GM19025 (cell line): ENCODE measurements at regions not wholly inside any gene's neighbourhood (a gene's known extent, or its start where the extent isn't known, plus 50 kb on each side); places are given as distances from the start of the nearest gene placed in this dataset.
"Not testable (repeated sequence)": the region's sequence is repeated elsewhere in the genome, so short reads cannot be mapped to it uniquely, and the experiment has no call there.

ENCODE experiments used
- ATAC-seq: cut with Tn5 transposase; IDR thresholded peaks from one replicate; pipeline ENCODE4 v1.9.1; 2021; ENCODE audit warnings: mild to moderate bottlenecking, low read depth, moderate library complexity; ENCODE audit not compliant: unreplicated experiment

DNA sequence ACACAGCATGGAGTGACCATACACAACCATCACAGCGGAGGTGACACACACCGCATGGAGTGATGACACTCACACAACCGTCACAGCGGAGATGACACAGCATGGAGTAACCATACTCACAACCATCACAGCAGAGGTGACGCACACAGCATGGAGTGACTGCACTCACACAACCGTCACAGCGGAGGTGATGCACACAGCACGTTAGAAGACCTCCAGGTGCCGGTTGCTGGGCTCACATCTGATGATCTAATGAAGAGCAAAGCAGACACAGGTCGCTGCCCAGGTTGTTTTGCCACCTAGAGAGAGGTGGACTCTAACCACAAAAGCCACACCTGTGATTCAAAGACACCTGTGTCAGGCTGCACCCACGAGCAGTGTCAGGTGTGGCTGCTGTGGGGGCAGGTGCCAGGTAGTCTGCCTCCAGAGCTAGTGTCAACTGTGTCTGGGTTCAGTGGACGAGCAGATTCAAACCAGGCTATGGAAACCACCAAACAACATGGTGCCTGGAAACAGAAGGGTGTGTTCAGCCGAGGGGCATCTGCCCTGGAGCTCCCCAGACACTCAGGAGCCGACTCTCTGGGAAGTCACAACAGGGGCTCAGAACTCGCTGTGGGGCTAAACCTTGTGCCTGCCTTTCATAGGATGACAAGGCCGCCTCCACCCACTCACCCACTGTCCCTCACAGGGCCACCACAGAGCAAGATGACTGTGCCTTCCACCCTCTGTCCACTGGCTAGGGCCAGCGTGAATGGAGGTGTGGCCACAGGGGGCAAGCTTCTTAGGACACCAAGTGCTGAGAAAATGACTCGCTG, 608.2 kb downstream of the TBC1D22A start:
- ATAC-seq, result no peak

- ATAC-seq, result no peak
Measured at GRCh38 chr22:47369431-47370015, 607.1 kb downstream of the TBC1D22A start.

- ATAC-seq, result no peak
Measured at GRCh38 chr22:47369020-47369419, 606.6 kb downstream of the TBC1D22A start.

- no peak for ATAC-seq
Measured at GRCh38 chr22:47367993-47368945, 605.8 kb downstream of the TBC1D22A start.

- ATAC-seq, result no peak
Measured at GRCh38 chr22:47367107-47367690, 604.7 kb downstream of the TBC1D22A start.

- ATAC-seq, result no peak
Measured at GRCh38 chr22:47366026-47366767, 603.7 kb downstream of the TBC1D22A start.

DNA sequence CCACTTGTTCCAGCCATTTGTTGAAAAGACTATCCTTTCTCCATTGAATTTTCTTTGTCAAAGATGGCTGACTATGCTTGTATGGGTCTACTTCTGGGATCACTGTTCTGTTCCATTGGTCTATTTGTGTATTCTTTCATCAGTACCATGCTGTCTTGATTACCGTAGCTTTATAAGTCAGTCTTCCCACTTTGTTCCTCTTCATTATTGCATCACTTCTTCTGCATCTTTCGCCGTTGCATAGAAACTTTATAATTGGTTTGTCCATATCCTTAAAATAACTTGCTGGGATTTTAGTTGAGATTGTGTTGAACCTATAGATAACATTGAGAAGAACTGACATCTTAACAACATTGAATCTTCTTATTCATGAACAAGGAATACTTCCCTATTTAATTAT, 598.8 kb downstream of the TBC1D22A start:
- ATAC-seq, result no peak

DNA sequence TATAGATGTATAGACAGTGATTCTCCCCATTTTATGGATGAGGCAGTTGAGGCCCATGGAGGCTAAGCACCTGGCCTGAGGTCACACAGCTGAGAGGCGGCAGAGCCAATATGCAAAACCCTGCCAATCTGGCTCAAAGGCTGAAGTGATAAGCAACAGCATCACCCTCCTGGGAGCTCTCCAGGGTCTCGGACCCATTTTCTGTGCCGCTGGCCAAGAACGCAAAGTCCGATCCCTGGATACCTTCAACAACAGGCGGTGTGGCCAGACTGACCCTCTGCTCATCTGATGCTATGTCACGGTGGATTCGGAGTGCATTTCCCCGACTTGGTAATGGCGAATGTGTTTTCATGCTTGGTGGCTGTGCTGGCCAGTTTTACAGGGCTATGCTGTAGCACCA, 595.0 kb downstream of the TBC1D22A start:
- no peak for ATAC-seq

GRCh38 chr22:47357086-47357485, 594.6 kb downstream of the TBC1D22A start:
- ATAC-seq, result no peak

- ATAC-seq, result no peak
Measured at GRCh38 chr22:47356511-47357011, 594.1 kb downstream of the TBC1D22A start.

DNA sequence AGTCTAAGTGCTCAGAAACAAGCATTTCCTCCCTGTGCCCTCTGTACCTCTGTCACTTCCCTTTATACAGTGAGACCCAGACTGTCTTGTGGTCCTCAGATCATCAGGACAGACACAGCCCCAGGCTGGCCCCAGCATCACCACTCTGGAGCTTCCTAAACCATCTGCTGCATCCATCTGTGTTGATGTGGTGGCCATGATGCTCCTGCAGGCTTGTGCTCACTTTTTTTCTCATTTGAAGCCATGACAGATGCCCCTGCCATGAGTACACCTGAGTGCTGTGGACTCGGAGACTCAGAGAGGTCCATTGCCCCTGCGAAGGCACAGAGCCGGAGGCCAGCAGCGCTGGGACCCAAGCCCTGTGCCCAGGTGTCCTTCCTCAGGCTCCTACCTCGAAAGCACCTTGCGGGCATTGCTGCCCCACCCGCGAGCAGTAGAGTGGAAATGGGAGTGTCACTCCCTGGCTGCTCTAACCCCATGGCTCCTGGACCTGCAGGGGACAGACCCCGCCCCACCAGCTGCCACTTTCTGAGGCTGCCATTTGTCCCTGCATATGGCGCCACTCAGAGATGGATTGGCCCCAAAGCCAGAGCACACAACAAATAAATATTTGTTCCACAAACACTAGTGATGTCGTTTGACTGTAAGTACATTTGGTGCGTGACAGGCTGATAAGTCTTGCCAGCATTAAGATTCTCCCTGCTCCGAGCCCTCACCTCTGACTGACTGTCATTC, 593.5 kb downstream of the TBC1D22A start:
- ATAC-seq, result no peak

- no peak for ATAC-seq
Measured at GRCh38 chr22:47355388-47355725, 592.9 kb downstream of the TBC1D22A start.

- ATAC-seq, result no peak
Measured at GRCh38 chr22:47354668-47355387, 592.4 kb downstream of the TBC1D22A start.

GRCh38 chr22:47352920-47353700, 590.7 kb downstream of the TBC1D22A start:
- ATAC-seq, result no peak

- no peak for ATAC-seq
Measured at GRCh38 chr22:47351836-47352579, 589.6 kb downstream of the TBC1D22A start.

DNA sequence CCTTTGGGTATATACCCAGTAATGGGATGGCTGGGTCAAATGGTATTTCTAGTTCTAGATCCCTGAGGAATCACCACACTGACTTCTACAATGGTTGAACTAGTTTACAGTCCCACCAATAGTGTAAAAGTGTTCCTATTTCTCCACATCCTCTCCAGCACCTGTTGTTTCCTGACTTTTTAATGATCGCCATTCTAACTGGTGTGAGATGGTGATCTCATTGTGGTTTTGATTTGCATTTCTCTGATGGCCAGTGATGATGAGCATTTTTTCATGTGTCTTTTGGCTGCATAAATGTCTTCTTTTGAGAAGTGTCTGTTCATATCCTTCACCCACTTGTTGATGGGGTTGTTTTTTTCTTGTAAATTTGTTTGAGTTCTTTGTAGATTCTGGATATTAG, 583.8 kb downstream of the TBC1D22A start:
- ATAC-seq, result not testable (repeated sequence)

DNA sequence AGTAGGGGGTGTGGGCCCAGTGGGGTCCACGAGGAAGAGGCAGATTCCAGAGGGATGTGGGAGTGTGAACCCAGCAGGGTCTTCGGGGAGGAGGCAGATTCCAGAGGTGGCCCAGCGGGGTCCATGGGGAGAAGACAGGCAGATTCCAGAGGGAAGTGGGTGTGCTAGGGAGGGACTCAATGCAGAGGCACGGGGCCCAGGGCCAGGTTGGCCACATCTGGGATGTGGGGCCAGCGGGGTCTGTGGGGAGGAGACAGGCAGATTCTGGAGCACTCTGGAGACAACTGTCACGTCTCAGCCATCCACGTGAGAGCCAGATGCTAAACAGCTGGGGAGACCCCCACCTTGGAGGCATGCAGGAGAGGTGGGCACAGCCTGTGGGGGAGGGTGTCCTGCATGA, 582.6 kb downstream of the TBC1D22A start:
- no peak for ATAC-seq
